Upper lobe of right lung (tissue), 1 donor: ENCODE measurements at regions not wholly inside any gene's neighbourhood (a gene's known extent, or its start where the extent isn't known, plus 50 kb on each side); places are given as distances from the start of the nearest gene placed in this dataset.
"Not testable (repeated sequence)": the region's sequence is repeated elsewhere in the genome, so short reads cannot be mapped to it uniquely, and the experiment has no call there.

Experiments
- ATAC-seq: fragments of 200-7000 bp; cut with Tn5 transposase; one replicate; pipeline ENCODE4 v1.9.1; 2020; ENCODE audit warnings: mild to moderate bottlenecking, moderate library complexity
- DNase-seq: peaks from one replicate; pipeline ENCODE4 v3.0.0-alpha.2; 2020
- H3K27ac ChIP-seq: fragments of 200-600 bp; one replicate; pipeline ENCODE4 v1.8.0; 2022
- H3K27me3 ChIP-seq: fragments of 200-600 bp; one replicate; pipeline ENCODE4 v1.8.0; 2022; ENCODE audit warnings: mild to moderate bottlenecking
- H3K36me3 ChIP-seq: fragments of 200-600 bp; one replicate; pipeline ENCODE4 v1.8.0; 2022
- H3K4me1 ChIP-seq: fragments of 200-600 bp; one replicate; pipeline ENCODE4 v1.8.0; 2022
- H3K4me3 ChIP-seq: fragments of 200-600 bp; one replicate; pipeline ENCODE4 v1.8.0; 2022; ENCODE audit warnings: mild to moderate bottlenecking
- H3K9me3 ChIP-seq: fragments of 200-600 bp; one replicate; pipeline ENCODE4 v1.8.0; 2022
- intact Hi-C: fragments of 100-400 bp; cut with DNase I; formaldehyde crosslinking; loops from one replicate; pipeline ENCODE4 v1.11.0; 2022
- TF ChIP-seq, protein P1 (sequence below): fragments of 200-600 bp; IDR thresholded peaks from one replicate; pipeline ENCODE4 v1.8.0; 2022; ENCODE audit warnings: antibody characterized with exemption
- donor health status: DM: no; HTN: yes; CAD: no; lungs with severe emphysema.

DNA sequence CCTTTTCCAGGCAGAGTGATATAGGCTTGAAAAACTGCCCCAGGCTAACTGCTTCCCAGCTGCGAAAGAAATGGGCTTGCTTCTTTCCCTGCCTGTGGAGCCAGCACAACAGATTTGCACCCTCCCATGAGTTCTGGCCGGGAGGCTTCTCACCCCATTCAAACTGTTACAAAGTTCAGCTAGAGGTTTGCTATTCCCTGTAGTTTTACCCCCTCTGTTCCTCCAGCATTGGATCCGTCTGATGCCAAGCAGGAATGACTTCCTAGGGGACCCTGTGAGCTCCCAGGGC, 87.6 kb upstream of the NDST4 start:
- H3K27me3 ChIP-seq: no peaks in the 10 kb centered on the region
- H3K4me1 ChIP-seq: no peaks in the 10 kb centered on the region
- ATAC-seq (no peak), DNase-seq (no peak)
- intact Hi-C loops: no loop called here
- H3K9me3 ChIP-seq: no peaks in the 10 kb centered on the region
- no peaks in the 10 kb centered on the region for H3K36me3 ChIP-seq
- no peak overlapping the region for H3K27ac ChIP-seq
- no peak overlapping the region for H3K4me3 ChIP-seq
- TF ChIP-seq, protein P1, sequence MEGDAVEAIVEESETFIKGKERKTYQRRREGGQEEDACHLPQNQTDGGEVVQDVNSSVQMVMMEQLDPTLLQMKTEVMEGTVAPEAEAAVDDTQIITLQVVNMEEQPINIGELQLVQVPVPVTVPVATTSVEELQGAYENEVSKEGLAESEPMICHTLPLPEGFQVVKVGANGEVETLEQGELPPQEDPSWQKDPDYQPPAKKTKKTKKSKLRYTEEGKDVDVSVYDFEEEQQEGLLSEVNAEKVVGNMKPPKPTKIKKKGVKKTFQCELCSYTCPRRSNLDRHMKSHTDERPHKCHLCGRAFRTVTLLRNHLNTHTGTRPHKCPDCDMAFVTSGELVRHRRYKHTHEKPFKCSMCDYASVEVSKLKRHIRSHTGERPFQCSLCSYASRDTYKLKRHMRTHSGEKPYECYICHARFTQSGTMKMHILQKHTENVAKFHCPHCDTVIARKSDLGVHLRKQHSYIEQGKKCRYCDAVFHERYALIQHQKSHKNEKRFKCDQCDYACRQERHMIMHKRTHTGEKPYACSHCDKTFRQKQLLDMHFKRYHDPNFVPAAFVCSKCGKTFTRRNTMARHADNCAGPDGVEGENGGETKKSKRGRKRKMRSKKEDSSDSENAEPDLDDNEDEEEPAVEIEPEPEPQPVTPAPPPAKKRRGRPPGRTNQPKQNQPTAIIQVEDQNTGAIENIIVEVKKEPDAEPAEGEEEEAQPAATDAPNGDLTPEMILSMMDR: no peak

DNA sequence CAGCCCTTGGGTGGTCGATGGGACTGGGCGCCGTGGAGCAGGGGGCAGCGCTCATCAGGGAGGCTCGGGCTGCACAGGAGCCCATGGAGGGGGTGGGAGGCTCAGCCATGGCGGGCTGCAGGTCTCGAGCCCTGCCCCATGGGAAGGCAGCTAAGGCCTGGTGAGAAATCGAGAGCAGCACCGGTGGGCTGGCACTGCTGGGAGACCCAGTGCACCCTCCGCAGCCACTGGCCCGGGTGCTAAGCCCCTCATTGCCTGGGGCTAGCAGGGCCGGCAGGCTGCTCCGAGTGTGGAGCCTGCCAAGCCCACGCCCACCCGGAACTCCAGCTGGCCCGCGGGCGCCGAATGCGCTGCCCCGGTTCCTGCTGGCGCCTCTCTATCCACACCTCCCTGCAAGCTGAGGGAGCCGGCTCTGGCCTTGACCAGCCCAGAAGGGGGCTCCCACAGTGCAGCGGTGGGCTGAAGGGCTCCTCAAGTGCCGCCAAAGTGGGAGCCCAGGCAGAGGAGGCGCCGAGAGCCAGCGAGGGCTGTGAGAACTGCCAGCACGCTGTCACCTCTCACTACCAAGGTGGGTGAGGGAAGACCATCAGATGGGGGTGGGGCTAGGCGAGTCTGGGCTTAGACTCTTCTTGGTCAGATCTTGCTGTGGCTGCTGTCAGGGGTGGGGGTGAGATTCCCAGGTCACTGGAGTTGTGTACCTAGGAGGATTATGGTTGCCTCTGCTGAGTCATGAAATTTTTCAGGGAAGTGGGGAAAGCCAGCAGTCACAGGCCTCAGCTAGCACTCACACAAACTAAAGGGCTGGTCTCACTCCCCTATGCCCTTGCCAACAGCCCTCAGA, 87.0 kb upstream of the NDST4 start:
- H3K4me3 ChIP-seq, H3K27ac ChIP-seq, H3K27me3 ChIP-seq, H3K4me1 ChIP-seq, ATAC-seq, H3K9me3 ChIP-seq, H3K36me3 ChIP-seq, intact Hi-C loops: not testable (repeated sequence)
- DNase-seq: peak; percentile 54

DNA sequence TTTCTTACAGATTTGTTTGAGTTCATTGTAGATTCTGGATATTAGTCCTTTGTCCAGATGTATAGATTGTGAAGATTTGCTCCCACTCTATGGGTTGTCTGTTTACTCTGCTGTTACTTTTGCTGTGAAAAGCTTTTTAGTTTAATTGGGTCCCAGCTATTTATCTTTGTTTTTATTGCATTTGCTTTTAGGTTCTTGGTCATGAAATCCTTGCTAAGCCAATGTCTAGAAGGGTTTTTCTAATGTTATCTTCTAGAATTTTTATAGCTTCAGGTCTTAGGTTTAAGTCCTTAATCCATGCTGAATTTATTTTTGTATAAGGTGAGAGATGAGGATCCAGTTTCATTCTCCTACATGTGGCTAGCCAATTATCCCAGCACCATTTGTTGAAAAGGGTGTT, 81.2 kb upstream of the NDST4 start:
- H3K27ac ChIP-seq, DNase-seq, H3K4me3 ChIP-seq, H3K27me3 ChIP-seq, intact Hi-C loops, H3K36me3 ChIP-seq, ATAC-seq, H3K4me1 ChIP-seq, H3K9me3 ChIP-seq: not testable (repeated sequence)

DNA sequence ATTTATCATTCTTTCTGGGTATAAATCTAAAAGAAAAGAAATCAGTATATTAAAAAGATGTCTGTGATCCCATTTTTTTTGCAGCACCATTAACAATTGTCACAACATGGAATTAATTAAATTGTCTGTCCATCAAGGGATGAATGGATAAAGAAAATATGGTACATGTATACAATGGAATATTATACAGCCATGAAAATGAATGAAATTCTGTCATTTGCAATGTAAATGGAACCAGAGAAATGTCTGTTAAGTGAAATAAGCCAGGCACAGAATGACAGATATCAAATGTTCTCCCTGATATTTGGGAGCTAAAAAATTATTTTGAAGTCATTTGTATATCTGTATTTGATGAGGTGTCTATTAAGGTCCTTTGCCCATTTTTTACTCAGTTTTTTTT, 77.1 kb upstream of the NDST4 start:
- Histone ChIP-seq H3K27me3 (no peaks in the 10 kb centered on the region), H3K36me3 (no peaks in the 10 kb centered on the region), H3K9me3 (no peaks in the 10 kb centered on the region), H3K27ac (no peak overlapping the region), H3K4me3 (no peak overlapping the region), H3K4me1 (no peaks in the 10 kb centered on the region)
- ATAC-seq (no peak), DNase-seq (no peak)
- TF ChIP-seq, protein P1: no peak
- intact Hi-C loops: no loop called here

DNA sequence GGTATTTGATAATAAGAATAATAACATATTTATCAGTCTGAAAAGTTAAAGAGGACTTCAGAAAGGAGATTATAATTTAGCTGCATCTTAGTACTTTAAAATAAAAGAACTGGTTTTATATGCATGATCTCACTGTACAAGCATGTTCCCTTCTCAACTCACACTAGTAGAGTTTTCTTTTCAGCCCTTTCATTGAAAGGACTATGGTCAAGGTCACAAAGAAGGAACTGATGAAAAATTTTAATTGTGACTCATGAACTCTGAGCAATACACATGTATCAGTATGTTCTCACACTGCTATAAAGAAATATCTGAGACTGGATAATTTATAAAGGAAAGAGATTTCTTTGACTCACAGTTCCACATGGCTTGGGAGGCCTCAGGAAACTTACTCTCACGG, 73.7 kb upstream of the NDST4 start:
- Histone ChIP-seq H3K36me3 (no peaks in the 10 kb centered on the region), H3K4me1 (no peaks in the 10 kb centered on the region), H3K27me3 (no peaks in the 10 kb centered on the region), H3K9me3 (no peaks in the 10 kb centered on the region), H3K4me3 (no peak overlapping the region), H3K27ac (no peak overlapping the region)
- intact Hi-C loops: no loop called here
- no peak for DNase-seq
- ATAC-seq: no peak
- TF ChIP-seq, protein P1: no peak

DNA sequence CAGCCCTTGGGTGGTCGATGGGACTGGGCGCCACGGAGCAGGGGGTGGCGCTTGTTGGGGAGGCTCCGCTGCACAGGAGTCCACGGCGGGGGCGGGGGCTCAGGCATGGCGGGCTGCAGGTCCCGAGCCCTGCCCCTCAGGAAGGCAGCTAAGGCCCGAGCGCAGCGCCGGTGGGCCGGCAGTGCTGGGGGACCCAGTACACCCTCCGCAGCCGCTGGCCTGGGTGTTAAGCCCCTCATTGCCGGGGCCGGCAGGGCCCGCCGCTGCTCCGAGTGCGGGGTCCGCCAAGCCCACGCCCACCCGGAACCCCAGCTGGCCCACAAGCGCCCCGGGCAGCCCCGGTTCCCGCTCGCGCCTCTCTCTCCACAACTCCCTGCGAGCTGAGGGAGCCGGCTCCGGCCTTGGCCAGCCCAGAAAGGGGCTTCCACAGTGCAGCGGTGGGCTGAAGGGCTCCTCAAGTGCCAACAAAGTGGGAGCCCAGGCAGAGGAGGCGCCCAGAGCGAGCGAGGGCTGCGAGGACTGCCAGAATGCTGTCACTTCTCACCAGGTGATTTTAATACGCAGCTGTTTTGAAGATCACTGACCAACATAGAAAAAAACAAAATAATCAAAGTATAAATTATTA, 66.1 kb upstream of the NDST4 start:
- H3K36me3 ChIP-seq, H3K27me3 ChIP-seq, H3K9me3 ChIP-seq, intact Hi-C loops, DNase-seq, H3K4me3 ChIP-seq, ATAC-seq, H3K4me1 ChIP-seq, H3K27ac ChIP-seq: not testable (repeated sequence)

DNA sequence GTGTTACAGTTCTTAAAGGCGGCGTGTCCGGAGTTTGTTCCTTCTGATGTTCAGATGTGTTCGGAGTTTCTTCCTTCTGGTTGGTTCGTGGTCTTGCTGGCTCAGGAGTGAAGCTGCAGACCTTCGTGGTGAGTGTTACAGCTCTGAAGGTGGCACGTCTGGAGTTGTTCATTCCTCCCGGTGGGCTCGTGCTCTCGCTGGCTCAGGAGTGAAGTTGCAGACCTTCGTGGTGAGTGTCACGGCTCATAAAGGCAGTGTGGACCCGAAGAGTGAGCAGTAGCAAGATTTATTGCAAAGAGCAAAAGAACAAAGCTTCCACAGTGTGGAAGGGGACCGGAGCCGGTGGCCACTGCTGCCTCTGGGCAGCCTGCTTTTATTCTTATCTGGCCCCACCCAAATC, 65.3 kb upstream of the NDST4 start:
- not testable (repeated sequence) for DNase-seq

DNA sequence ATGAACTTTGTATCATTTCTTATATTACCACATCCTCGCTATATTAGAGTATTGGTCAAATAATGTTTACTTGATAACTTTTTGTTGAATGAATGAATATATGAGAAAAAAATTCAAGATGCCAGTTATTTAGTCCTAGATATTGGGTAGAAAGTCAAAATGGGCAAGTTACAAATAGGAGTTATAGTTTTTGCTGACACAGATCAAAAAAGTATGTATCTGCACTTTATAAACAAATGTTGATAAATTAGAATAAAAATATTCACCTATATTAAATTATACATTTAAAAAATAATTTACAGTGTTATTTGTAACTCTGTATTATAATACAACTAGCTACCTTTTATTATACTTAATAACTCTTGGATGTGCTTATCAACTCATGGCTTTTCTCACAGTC, 57.8 kb upstream of the NDST4 start:
- Histone ChIP-seq H3K27ac (no peak overlapping the region), H3K36me3 (no peaks in the 10 kb centered on the region), H3K4me3 (no peak overlapping the region), H3K9me3 (no peaks in the 10 kb centered on the region), H3K27me3 (no peaks in the 10 kb centered on the region), H3K4me1 (no peaks in the 10 kb centered on the region)
- TF ChIP-seq, protein P1: no peak
- intact Hi-C loops: no loop called here
- no peak for DNase-seq
- no peak for ATAC-seq

More for the DNA sequence above, 65.3 kb upstream of the NDST4 start:
- H3K36me3 ChIP-seq, H3K27me3 ChIP-seq, intact Hi-C loops, ATAC-seq, H3K4me1 ChIP-seq, H3K9me3 ChIP-seq, H3K4me3 ChIP-seq, H3K27ac ChIP-seq: not testable (repeated sequence)
